ENCODE measurements at regions not wholly inside any gene's neighbourhood (a gene's known extent, or its start where the extent isn't known, plus 50 kb on each side); places are given as distances from the start of the nearest gene placed in this dataset.
"Not testable (repeated sequence)": the region's sequence is repeated elsewhere in the genome, so short reads cannot be mapped to it uniquely, and the experiment has no call there.

DNA sequence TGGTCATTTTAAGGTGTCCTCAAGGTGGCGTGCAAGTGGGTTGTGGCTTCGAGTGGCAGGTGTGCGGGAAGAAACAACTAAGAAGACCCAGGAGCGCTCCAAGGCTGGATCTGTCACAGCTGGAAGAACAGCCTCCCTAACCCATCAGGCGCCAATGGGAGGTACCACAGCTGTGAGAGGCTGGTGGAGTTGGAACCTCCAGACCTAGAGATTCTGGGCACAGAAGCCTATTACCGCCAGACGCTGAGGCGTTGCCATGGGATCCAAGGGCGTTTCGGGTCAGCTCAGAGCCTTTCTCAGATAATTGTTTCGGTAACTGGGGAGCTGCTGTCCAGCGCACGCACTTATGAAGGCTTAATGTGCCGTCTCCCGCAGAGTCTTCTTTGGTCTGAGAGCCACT is 156.7 kb upstream of the ZNG1E start:
- not testable (repeated sequence) for TF ChIP-seq POLR2A (IDR thresholded peaks at IDR 0.05; ENCODE audit: borderline replicate concordance, extremely low read depth, insufficient read depth, insufficient read length); JUND (IDR thresholded peaks at IDR 0.05); CTCF (IDR thresholded peaks at IDR 0.05 in 2 of 3, conservative IDR thresholded peaks at IDR 0.05 in 1 of 3; ENCODE audit: borderline replicate concordance in 1 of 3, insufficient read depth in 1 of 3, low read depth in 2 of 3, low read length in 2 of 3); RAD21 (IDR thresholded peaks at IDR 0.05; ENCODE audit: low read depth); SRF (IDR thresholded peaks at IDR 0.05; ENCODE audit: low read depth); SIN3A (IDR thresholded peaks at IDR 0.05; ENCODE audit: low read depth)
